SK-N-SH (cell line): ENCODE measurements at regions not wholly inside any gene's neighbourhood (a gene's known extent, or its start where the extent isn't known, plus 50 kb on each side); places are given as distances from the start of the nearest gene placed in this dataset.

ENCODE experiments used
- CTCF ChIA-PET: fragments of 300-600, 350-600 bp; formaldehyde crosslinking; extraction: SDS; loops from one replicate; lab custom pipeline; 2021; lab: Yijun Ruan, JAX
- POLR2A ChIA-PET: fragments of 350-600 bp; sonication (Branson Sonifier 250); formaldehyde crosslinking; extraction: SDS; loops from one replicate; lab custom pipeline; 2020; ENCODE audit warnings: antibody characterized with exemption, inconsistent platforms; lab: Yijun Ruan, JAX
- DNase-seq: peaks from one replicate; pipeline ENCODE4 v3.0.0; 2012
- H2AFZ ChIP-seq: fragments of 200-600 bp; sonication (generic); 2 replicates; pipeline ENCODE4 v1.8.1; 2016; ENCODE audit warnings: antibody characterized with exemption, mild to moderate bottlenecking, low read depth
- H3F3A ChIP-seq: fragments of 200-600 bp; sonication (generic); replicated peaks from 2 replicates; pipeline ENCODE3; 2016; ENCODE audit warnings: antibody characterized with exemption, mild to moderate bottlenecking; ENCODE audit not compliant: insufficient read depth
- H3K27ac ChIP-seq, 2 experiments: fragments of 200-500 bp in 1 of 2; fragments of 200-600 bp in 1 of 2; sonication (Bioruptor generic) in 1 of 2; sonication (generic), shearing (Covaris generic) in 1 of 2; 2 replicates each; pipeline versions ENCODE4 v1.5.1 to v1.6.1; 2014 to 2016; ENCODE audit warnings: low read depth in 2 of 2, inconsistent platforms in 1 of 2, low read length in 1 of 2, mild to moderate bottlenecking in 1 of 2, mixed read lengths in 1 of 2
- H3K27me3 ChIP-seq: fragments of 200-600 bp; sonication (generic), shearing (Covaris generic); 2 replicates; pipeline ENCODE4 v1.6.1; 2016; ENCODE audit warnings: mixed run types; ENCODE audit not compliant: insufficient read depth
- H3K36me3 ChIP-seq, 2 experiments: fragments of 200-500 bp in 1 of 2; fragments of 200-600 bp in 1 of 2; sonication (Bioruptor generic) in 1 of 2; sonication (generic) in 1 of 2; replicated peaks in 1 of 2; 2 replicates each; pipeline versions ENCODE3 to v1.5.1; 2014 to 2016; ENCODE audit warnings: low read length in 1 of 2, mild to moderate bottlenecking in 1 of 2; ENCODE audit not compliant: insufficient read depth in 2 of 2, control insufficient read depth in 1 of 2
- H3K4me1 ChIP-seq, 2 experiments: fragments of 200-500 bp in 1 of 2; fragments of 200-600 bp in 1 of 2; sonication (Bioruptor generic) in 1 of 2; sonication (generic), shearing (Covaris generic) in 1 of 2; 2 replicates each; pipeline versions ENCODE4 v1.5.1 to v1.6.1; 2014 to 2016; ENCODE audit warnings: low read depth in 1 of 2, low read length in 1 of 2, mixed run types in 1 of 2; ENCODE audit not compliant: insufficient read depth in 2 of 2, control insufficient read depth in 1 of 2
- H3K4me2 ChIP-seq: fragments of 200-600 bp; sonication (generic), shearing (Covaris generic); 2 replicates; pipeline ENCODE4 v1.6.1; 2017; ENCODE audit warnings: mixed run types
- H3K4me3 ChIP-seq, 2 experiments: fragments of 200-500 bp in 1 of 2; fragments of 200-600 bp in 1 of 2; sonication (Bioruptor generic) in 1 of 2; sonication (generic), shearing (Covaris generic) in 1 of 2; 2 replicates each; pipeline versions ENCODE4 v1.5.1 to v1.8.1; 2014 to 2016; ENCODE audit warnings: low read depth in 2 of 2, inconsistent platforms in 1 of 2, low read length in 1 of 2, mild to moderate bottlenecking in 1 of 2, mixed read lengths in 1 of 2, moderate library complexity in 1 of 2
- H3K79me2 ChIP-seq: fragments of 200-600 bp; sonication (generic); 2 replicates; pipeline ENCODE4 v1.8.1; 2017; ENCODE audit warnings: mild to moderate bottlenecking; ENCODE audit not compliant: insufficient read depth
- H3K9ac ChIP-seq: fragments of 200-600 bp; sonication (generic); 2 replicates; pipeline ENCODE4 v1.6.1; 2017; ENCODE audit warnings: mixed run types
- H3K9me2 ChIP-seq: fragments of 200-600 bp; sonication (generic); 2 replicates; pipeline ENCODE4 v1.6.1; 2017; ENCODE audit warnings: mixed run types
- H3K9me3 ChIP-seq: fragments of 200-600 bp; sonication (generic); 2 replicates; pipeline ENCODE4 v1.6.1; 2017; ENCODE audit warnings: mixed run types, mild to moderate bottlenecking, moderate library complexity
- H4K20me1 ChIP-seq: fragments of 200-600 bp; sonication (generic); 2 replicates; pipeline ENCODE4 v1.6.1; 2017; ENCODE audit warnings: mild to moderate bottlenecking, mixed run types; ENCODE audit not compliant: insufficient read depth
- ELF1 ChIP-seq: IDR thresholded peaks from 2 replicates; pipeline ENCODE4 v1.4.0; 2012
- EP300 ChIP-seq, 2 experiments: IDR thresholded peaks; 2 replicates each; pipeline versions ENCODE4 v1.4.0 to v1.6.1; 2012; ENCODE audit warnings: borderline replicate concordance in 1 of 2, low read depth in 1 of 2, low read length in 1 of 2
- FOSL2 ChIP-seq: IDR thresholded peaks from 2 replicates; pipeline ENCODE4 v1.4.0; 2012; ENCODE audit warnings: low read depth, mild to moderate bottlenecking, moderate library complexity, borderline replicate concordance
- FOXM1 ChIP-seq: IDR thresholded peaks from 2 replicates; pipeline ENCODE4 v1.4.0; 2012; ENCODE audit warnings: low read depth, mild to moderate bottlenecking
- JUND ChIP-seq: IDR thresholded peaks from 2 replicates; pipeline ENCODE4 v1.4.0; 2012
- MEF2A ChIP-seq: IDR thresholded peaks from 2 replicates; pipeline ENCODE4 v1.4.0; 2012; ENCODE audit warnings: low read depth, borderline replicate concordance
- NRF1 ChIP-seq: IDR thresholded peaks from 2 replicates; pipeline ENCODE4 v1.6.1; 2012; ENCODE audit warnings: low read depth, mild to moderate bottlenecking, low read length
- RAD21 ChIP-seq: IDR thresholded peaks from 2 replicates; pipeline ENCODE4 v1.6.1; 2012; ENCODE audit warnings: mild to moderate bottlenecking, low read length
- SIN3A ChIP-seq: IDR thresholded peaks from 2 replicates; pipeline ENCODE4 v1.6.1; 2012; ENCODE audit warnings: low read depth, mild to moderate bottlenecking, low read length, moderate library complexity, borderline replicate concordance
- SMC3 ChIP-seq: IDR thresholded peaks from 2 replicates; pipeline ENCODE4 v1.6.1; 2012; ENCODE audit warnings: low read depth, low read length, improper control_type of control experiment
- TCF12 ChIP-seq: IDR thresholded peaks from 2 replicates; pipeline ENCODE4 v1.4.0; 2012
- TEAD4 ChIP-seq: IDR thresholded peaks from 2 replicates; pipeline ENCODE4 v1.4.0; 2012; ENCODE audit warnings: mild to moderate bottlenecking, borderline replicate concordance; ENCODE audit not compliant: insufficient read depth
- WGBS: methylation state at CpG from one replicate; pipeline ENCODE4 v1.1.6; 2017; ENCODE audit warnings: low lambda C conversion rate; 5-methylcytosine and 5-hydroxymethylcytosine counted together
- TF ChIP-seq, protein P1 (sequence below): IDR thresholded peaks from 2 replicates; pipeline ENCODE4; 2012
- TF ChIP-seq, protein P2 (sequence below): IDR thresholded peaks from 2 replicates; pipeline ENCODE4 v1.6.1; 2012; ENCODE audit warnings: mild to moderate bottlenecking, low read depth, low read length, moderate library complexity
- TF ChIP-seq, protein P3 (sequence below): fragments of 150-350 bp; IDR thresholded peaks from 2 replicates; pipeline ENCODE4 v1.6.1; 2017; ENCODE audit warnings: antibody characterized with exemption, low read length, low read depth, borderline replicate concordance
- TF ChIP-seq, protein P4 (sequence below): fragments of 200-600 bp; sonication (generic); IDR thresholded peaks from 2 replicates; pipeline ENCODE4 v1.6.1; 2017; ENCODE audit warnings: antibody characterized with exemption, mild to moderate bottlenecking, moderate library complexity
- TF ChIP-seq, protein P5 (sequence below): IDR thresholded peaks from 2 replicates; pipeline ENCODE4 v1.4.0; 2012; ENCODE audit warnings: low read depth, borderline replicate concordance

DNA sequence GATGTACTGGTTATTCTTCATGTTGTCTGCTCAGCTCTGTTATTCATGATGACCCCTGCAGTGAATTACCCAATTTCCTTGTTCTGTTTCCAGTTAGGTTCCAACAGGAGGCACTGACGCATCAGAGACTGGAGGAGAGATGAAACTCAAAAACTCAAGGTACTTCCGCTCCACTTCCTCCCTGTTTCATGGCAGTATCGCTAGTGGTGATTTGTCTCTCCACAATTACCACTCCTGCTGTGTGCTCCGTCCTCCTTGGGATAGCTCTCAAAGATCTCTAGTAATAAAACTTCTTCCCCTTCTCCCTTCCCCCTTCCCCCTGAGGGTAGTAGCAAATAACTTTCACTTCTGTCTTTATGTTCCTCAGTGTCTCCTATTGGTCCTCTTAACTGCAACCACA is 107.4 kb upstream of the ABCB5 start:
- Histone ChIP-seq H3K4me3 (no peak overlapping the region), H3K79me2 (no peaks in the 10 kb centered on the region), H3K9me2 (no peaks in the 10 kb centered on the region), H2AFZ (no peak overlapping the region), H3K27ac (no peak overlapping the region), H3K36me3 (no peaks in the 10 kb centered on the region), H3K9ac (no peak overlapping the region), H3F3A (no peaks in the 10 kb centered on the region), H3K27me3 (no peaks in the 10 kb centered on the region), H3K9me3 (no peaks in the 10 kb centered on the region), H3K4me1 (peaks cover 0 to 11% of the 10 kb centered on the region in 2 experiments; a peak in 2 of 4 replicates)
- POLR2A ChIA-PET, result interaction anchor here (1.6 kb wide), 1 partner anchor 178 kb away, joined by 4 read pairs; the partner anchor contains the start of gene ITGB8
- WGBS, result 49% methylated on average over 4 of the region's 4 CpGs
- CTCF ChIA-PET, result interaction anchor here (0.6 to 1.5 kb wide), 5 partner anchors 40 to 760 kb away, joined by 3 to 18 read pairs (median 3); no protein-coding TSS in a partner anchor
- DNase-seq, result no peak
- TF ChIP-seq NRF1 (no peak), EP300 (IDR thresholded peaks at IDR 0.05; ENCODE audit: borderline replicate concordance in 1 of 2, low read depth in 1 of 2, low read length in 1 of 2) (no peak), FOSL2 (no peak), RAD21 (peak; percentile 59)
- TF ChIP-seq, protein P1, sequence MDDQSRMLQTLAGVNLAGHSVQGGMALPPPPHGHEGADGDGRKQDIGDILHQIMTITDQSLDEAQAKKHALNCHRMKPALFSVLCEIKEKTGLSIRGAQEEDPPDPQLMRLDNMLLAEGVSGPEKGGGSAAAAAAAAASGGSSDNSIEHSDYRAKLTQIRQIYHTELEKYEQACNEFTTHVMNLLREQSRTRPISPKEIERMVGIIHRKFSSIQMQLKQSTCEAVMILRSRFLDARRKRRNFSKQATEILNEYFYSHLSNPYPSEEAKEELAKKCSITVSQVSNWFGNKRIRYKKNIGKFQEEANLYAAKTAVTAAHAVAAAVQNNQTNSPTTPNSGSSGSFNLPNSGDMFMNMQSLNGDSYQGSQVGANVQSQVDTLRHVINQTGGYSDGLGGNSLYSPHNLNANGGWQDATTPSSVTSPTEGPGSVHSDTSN, result no peak
- TF ChIP-seq, all 33 proteins: peak for 1
- no peak overlapping the region for H3K4me2 ChIP-seq
- H4K20me1 ChIP-seq, result no peaks in the 10 kb centered on the region

DNA sequence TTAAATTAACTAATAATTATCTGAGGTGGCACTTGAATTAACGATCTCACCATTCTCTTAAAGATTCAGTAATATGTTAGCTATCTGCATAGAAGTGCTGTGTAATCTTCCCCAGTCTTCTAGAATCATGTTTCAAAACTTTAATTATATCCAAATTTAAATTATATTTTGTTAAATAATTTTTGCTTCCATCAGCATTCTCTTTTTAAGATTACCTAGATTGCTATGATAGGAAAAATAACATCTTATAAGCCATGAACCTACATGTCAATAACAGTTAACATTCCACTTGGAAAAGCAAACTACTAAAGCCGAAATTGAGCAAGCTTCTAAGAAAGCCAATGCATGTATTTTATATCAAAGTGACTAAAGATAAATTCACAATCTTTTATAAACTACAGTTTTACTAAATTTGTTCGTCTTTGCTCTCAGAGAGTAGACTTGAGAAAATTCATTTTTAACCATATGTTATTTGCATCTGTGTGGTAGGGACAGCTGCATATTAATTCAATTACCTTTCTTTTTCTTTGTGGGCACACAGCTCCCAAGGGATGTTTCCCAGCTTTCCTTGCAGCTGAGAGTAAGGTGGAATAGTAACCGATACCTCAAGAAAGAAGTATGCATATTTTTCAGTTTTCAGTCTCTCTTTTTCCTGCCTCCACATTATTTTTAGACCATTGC is 105.4 kb upstream of the ABCB5 start:
- 55% methylated on average over 4 of the region's 4 CpGs for WGBS
- no peak for DNase-seq
- TF ChIP-seq TEAD4, result no peak
- TF ChIP-seq, protein P2, sequence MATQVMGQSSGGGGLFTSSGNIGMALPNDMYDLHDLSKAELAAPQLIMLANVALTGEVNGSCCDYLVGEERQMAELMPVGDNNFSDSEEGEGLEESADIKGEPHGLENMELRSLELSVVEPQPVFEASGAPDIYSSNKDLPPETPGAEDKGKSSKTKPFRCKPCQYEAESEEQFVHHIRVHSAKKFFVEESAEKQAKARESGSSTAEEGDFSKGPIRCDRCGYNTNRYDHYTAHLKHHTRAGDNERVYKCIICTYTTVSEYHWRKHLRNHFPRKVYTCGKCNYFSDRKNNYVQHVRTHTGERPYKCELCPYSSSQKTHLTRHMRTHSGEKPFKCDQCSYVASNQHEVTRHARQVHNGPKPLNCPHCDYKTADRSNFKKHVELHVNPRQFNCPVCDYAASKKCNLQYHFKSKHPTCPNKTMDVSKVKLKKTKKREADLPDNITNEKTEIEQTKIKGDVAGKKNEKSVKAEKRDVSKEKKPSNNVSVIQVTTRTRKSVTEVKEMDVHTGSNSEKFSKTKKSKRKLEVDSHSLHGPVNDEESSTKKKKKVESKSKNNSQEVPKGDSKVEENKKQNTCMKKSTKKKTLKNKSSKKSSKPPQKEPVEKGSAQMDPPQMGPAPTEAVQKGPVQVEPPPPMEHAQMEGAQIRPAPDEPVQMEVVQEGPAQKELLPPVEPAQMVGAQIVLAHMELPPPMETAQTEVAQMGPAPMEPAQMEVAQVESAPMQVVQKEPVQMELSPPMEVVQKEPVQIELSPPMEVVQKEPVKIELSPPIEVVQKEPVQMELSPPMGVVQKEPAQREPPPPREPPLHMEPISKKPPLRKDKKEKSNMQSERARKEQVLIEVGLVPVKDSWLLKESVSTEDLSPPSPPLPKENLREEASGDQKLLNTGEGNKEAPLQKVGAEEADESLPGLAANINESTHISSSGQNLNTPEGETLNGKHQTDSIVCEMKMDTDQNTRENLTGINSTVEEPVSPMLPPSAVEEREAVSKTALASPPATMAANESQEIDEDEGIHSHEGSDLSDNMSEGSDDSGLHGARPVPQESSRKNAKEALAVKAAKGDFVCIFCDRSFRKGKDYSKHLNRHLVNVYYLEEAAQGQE, result no peak
- no peak for TF ChIP-seq FOXM1
- TF ChIP-seq, protein P3, sequence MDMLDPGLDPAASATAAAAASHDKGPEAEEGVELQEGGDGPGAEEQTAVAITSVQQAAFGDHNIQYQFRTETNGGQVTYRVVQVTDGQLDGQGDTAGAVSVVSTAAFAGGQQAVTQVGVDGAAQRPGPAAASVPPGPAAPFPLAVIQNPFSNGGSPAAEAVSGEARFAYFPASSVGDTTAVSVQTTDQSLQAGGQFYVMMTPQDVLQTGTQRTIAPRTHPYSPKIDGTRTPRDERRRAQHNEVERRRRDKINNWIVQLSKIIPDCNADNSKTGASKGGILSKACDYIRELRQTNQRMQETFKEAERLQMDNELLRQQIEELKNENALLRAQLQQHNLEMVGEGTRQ, result no peak
- no peak for TF ChIP-seq SMC3
- TF ChIP-seq ELF1, result no peak
- TF ChIP-seq TCF12, result no peak
- TF ChIP-seq, protein P4, sequence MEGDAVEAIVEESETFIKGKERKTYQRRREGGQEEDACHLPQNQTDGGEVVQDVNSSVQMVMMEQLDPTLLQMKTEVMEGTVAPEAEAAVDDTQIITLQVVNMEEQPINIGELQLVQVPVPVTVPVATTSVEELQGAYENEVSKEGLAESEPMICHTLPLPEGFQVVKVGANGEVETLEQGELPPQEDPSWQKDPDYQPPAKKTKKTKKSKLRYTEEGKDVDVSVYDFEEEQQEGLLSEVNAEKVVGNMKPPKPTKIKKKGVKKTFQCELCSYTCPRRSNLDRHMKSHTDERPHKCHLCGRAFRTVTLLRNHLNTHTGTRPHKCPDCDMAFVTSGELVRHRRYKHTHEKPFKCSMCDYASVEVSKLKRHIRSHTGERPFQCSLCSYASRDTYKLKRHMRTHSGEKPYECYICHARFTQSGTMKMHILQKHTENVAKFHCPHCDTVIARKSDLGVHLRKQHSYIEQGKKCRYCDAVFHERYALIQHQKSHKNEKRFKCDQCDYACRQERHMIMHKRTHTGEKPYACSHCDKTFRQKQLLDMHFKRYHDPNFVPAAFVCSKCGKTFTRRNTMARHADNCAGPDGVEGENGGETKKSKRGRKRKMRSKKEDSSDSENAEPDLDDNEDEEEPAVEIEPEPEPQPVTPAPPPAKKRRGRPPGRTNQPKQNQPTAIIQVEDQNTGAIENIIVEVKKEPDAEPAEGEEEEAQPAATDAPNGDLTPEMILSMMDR, result no peak
- TF ChIP-seq, protein P5, sequence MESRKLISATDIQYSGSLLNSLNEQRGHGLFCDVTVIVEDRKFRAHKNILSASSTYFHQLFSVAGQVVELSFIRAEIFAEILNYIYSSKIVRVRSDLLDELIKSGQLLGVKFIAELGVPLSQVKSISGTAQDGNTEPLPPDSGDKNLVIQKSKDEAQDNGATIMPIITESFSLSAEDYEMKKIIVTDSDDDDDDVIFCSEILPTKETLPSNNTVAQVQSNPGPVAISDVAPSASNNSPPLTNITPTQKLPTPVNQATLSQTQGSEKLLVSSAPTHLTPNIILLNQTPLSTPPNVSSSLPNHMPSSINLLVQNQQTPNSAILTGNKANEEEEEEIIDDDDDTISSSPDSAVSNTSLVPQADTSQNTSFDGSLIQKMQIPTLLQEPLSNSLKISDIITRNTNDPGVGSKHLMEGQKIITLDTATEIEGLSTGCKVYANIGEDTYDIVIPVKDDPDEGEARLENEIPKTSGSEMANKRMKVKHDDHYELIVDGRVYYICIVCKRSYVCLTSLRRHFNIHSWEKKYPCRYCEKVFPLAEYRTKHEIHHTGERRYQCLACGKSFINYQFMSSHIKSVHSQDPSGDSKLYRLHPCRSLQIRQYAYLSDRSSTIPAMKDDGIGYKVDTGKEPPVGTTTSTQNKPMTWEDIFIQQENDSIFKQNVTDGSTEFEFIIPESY, result no peak
- no peak for TF ChIP-seq RAD21
- no peak for TF ChIP-seq SIN3A
- TF ChIP-seq EP300 (IDR thresholded peaks at IDR 0.05; ENCODE audit: borderline replicate concordance in 1 of 2, low read depth in 1 of 2, low read length in 1 of 2), result no peak
- TF ChIP-seq JUND, result no peak
- no peak for TF ChIP-seq MEF2A

More for the DNA sequence above, 105.4 kb upstream of the ABCB5 start:
- POLR2A ChIA-PET, result no interaction called here
- Histone ChIP-seq H3K4me3 (no peak overlapping the region), H3K4me2 (no peak overlapping the region), H3K9ac (no peak overlapping the region), H3F3A (no peaks in the 10 kb centered on the region), H3K79me2 (no peaks in the 10 kb centered on the region), H3K9me3 (no peaks in the 10 kb centered on the region), H3K27ac (no peak overlapping the region), H3K4me1 (peaks cover 0 to 11% of the 10 kb centered on the region in 2 experiments; a peak in 2 of 4 replicates), H3K9me2 (no peaks in the 10 kb centered on the region), H3K27me3 (no peaks in the 10 kb centered on the region), H3K36me3 (no peaks in the 10 kb centered on the region), H2AFZ (no peak overlapping the region), H4K20me1 (no peaks in the 10 kb centered on the region)
- CTCF ChIA-PET, result interaction anchor here (1.1 to 2.3 kb wide), 2 partner anchors 16 to 88 kb away, joined by 3 to 6 read pairs; no protein-coding TSS in a partner anchor
